ENCODE measurements at regions not wholly inside any gene's neighbourhood (a gene's known extent, or its start where the extent isn't known, plus 50 kb on each side); places are given as distances from the start of the nearest gene placed in this dataset.
A peak's percentile ranks its signal among the peaks of the same experiment; 100 is the strongest.

DNA sequence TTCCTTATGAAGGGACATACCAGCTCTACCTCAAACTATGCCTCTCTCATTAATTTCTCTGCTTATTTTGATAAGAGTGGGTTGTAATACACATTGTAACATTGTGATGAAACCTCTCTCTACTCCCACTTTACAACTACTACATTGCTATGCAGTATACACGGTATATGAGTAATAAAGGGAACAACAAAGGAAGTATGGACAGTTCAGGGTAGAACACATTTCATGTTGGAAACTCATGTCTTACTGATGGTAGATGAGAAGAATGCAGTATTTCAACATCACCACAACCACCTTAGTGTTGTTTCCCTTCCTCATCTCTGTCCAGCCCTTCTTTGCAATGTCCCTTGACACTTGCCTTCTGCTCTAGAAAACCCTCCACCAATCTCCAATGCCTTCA is 515.9 kb upstream of the CELF4 start:
- no peak for DNase-seq (ENCODE audit: low spot score)

DNA sequence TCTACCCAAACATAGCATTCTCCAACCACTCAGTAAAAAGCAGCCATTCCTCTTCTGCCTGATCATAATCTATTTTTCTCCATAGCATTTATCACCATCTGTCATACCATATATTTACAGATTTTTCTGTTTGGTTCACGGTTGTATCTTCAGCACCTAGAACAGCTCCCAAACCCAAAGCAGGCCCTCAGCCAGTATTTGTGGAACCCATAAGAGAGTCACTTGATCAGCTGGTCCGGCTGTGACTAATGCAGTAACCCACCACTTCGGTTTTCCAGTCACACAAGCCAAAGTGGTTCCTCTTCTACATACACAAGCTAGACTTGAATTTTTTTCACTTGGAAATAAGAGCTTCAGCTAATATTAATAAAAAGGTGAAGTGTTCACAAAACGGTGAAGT is 511.6 kb upstream of the CELF4 start:
- DNase-seq (ENCODE audit: low spot score) = no peak

DNA sequence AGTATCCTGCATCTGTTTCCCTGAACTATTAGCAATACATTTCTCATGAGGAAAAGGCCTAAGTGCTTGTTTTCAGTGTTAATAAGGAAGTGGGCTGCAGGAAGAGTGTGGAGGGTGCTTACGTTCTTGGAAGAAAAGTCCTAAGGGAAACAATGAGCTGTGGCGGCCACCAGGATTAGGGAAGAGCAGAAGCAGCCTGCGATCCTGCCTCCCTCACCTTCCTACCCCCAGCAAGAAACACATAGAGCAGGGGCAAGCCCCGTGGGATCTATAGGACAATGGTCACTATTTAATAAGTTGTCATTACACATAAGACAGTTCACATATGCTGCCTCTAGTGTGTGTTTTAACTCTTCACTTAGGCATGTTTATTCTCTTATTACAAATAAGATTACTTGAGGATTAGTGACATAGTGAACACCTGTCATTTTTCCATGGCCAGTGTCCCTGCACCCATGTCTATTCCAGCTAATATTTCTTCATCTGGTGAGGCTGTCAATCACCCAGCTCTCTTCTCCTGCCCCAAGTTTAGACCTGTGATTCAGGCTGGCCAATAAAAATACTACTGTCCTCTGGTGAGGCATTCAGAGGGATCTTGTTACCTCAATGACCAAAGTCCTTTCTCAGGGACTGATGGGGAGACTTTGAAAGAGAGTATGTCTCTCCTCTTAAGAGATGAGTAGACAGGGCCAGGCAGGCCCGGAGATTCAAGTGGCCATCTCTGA is 510.9 kb upstream of the CELF4 start:
- DNase-seq (ENCODE audit: low spot score) = no peak

DNA sequence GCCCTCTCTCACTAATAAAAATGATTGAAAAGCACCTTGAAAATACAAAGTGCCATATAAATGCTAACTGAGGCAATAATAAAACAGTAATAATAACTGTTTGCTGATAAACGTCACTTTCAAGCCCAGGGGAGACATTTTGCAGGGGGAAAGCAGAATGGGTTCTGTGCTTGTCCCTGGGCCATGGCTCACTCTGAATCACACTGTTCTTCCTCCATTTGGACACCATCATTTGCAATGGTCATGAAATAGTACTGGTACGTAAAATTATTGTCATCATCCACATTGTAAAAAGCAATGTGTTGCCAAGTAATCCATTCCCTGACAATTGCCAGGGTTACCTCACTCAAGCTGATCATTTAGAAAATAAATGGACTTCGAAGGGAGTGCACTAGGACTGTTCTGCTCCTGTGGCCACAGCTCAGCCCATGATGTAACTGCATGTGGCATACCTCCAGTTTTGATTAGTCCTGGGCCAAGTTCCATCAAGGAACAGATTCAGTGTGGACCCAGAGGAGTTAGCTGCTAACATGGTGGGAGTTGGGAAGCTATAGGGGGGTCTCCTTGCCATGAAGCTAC is 508.8 kb upstream of the CELF4 start:
- DNase-seq (ENCODE audit: low spot score) = no peak

- DNase-seq (ENCODE audit: low spot score) = no peak
Observed at GRCh38 chr18:38067821-38068220, 502.2 kb upstream of the CELF4 start.

GRCh38 chr18:38067086-38067485 is 501.5 kb upstream of the CELF4 start:
- no peak for DNase-seq (ENCODE audit: low spot score)

- DNase-seq (ENCODE audit: low spot score) = no peak
Observed at GRCh38 chr18:38052879-38053590, 487.4 kb upstream of the CELF4 start.

DNA sequence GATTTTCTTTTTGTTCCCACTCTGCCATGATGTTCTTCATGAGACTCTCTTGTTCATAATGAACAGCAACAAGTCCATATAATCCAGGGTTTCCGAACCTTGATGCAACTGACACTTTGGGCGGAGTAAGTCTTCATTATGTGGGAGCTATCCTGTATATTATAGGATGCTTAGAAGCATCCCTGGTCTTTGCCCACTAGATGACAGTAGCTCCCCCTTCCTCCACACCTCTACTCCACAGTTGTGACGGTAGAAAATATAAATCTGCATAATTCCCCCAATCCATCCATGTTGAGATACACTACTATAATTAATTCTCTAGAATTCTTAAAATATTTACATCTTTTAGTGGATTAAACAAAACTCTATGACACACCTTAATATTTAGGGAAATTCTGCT is 482.2 kb upstream of the CELF4 start:
- DNase-seq (ENCODE audit: low spot score) = no peak

DNA sequence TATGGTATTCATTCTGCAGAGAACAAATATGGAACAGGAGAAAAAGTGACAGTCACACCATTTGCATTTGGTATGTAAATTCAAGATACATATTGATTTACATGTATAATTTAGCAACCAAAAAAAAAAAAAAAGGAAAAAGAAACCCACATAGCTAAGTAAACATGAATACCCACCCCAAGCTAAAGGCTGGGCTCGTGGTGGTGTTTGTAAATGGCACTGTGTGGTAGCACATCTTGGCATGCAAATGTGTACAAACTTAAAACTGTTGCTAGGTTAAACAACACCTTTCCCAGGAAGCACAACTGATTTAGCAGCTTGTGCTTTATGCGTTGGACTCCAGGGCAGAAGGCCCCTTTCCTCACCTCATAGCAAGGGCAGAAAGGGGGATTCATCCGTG is 481.1 kb upstream of the CELF4 start:
- DNase-seq (ENCODE audit: low spot score) = no peak

GRCh38 chr18:38045845-38046244 is 480.2 kb upstream of the CELF4 start:
- no peak for DNase-seq (ENCODE audit: low spot score)

DNA sequence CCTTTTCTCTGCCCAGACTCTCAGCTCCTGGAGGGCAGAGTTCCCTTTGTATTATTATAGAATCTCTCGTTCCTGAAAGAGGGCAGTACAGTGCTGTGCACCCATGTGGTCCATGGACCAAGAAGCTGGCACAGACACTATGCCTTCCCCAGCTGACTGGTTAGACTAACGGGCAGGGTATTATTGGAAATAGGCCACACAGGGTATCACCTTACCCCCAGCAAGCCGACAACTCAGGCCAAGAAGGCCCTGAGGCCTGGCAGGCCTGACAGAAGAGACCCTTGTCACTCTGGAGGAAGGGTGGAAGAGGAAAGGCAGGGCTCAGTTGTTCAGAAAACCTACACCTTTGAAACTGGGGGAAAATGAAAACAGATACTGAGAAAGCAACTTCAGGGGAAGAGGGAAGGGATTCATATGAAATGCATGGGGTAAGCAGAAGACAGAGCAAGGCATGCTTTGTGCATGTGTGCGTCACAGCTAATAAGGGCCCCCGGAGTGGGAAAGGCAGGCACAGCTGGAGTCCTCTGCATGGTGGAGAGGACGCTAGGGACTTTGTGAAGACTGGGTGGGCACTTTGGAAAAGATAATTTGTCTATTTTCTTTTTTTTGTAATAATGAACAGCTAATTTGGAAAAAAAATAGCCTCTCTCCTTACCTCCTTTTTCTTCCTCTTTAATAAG is 476.8 kb upstream of the CELF4 start:
- DNase-seq (ENCODE audit: low spot score) = no peak

DNA sequence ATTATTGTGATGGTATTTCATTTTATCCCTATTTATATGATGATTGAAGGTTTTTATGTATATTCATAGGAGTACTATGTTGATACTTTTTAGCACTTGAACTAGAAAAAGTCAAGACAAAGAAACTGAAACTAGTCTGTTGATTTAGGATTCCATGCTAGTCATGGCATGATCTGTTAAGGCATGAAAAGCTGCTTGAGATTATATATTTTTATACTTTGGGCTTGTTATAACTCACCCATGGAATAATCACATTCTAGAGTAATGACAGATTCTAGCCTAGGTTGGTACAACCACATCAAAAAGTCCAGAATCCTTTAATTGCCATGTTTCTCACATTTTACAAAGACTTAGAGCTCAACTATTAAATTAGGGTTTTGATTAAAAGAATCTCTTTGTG is 472.6 kb upstream of the CELF4 start:
- no peak for DNase-seq (ENCODE audit: low spot score)

DNA sequence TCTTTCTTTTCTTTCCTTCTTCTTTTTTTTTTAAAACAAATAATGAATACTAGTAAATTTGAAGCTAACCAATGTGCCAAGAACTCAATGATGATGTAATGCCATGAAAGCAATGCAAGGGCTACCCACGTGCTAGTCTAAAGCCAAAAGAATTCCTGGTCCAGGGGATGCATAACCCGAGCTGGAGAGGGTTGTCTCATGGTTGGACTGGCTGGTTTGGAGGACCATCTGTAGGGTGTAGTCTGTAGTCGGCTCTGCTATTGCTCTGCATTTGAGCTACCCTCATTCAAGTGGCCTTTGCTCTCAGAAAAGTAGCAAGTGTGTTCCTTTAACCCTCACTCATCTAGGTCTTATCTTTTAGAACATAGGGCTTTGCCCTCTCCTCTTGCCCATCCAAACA is 469.6 kb upstream of the CELF4 start:
- DNase-seq (ENCODE audit: low spot score) = no peak

- peak; percentile 73 for DNase-seq (ENCODE audit: low spot score)
Observed at GRCh38 chr18:38033282-38033681, 467.7 kb upstream of the CELF4 start.

DNA sequence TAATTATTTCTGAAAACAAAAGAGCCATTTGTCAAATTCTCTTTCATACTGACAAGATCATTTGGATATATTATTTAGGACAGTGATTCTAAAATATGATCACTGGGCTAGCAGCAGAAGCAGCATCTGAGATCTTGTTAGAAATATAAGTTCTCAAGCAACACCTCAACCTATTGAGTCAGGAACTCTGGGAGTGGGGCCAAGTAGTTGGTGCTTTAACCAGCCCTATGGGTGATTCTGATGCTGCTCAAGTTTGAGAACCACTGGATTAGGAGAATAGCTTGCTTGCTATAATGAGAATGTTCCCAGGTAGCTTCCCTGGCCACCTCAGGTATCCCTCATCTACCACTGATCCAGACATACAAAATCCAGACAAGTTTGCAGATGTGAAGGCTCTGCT is 466.9 kb upstream of the CELF4 start:
- no peak for DNase-seq (ENCODE audit: low spot score)

DNA sequence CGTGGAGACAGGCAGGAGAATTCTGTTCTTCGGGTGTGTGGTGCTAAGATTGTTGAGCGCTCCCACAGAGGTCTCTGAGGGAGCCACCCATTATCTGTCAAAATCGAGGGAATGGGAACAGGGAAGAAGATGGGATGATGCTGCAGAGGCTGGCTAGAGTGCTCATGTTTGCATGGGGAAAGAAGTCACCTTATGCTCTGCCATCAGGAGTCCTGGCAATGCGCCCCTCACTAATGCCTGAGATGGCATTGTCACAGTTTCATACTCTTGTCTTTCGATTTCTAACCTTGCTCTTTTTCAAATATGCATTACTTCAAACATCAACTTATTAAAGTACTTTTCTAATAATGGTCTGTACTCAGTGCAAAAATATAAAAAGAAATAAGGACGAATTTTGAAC is 463.3 kb upstream of the CELF4 start:
- DNase-seq (ENCODE audit: low spot score) = no peak

DNA sequence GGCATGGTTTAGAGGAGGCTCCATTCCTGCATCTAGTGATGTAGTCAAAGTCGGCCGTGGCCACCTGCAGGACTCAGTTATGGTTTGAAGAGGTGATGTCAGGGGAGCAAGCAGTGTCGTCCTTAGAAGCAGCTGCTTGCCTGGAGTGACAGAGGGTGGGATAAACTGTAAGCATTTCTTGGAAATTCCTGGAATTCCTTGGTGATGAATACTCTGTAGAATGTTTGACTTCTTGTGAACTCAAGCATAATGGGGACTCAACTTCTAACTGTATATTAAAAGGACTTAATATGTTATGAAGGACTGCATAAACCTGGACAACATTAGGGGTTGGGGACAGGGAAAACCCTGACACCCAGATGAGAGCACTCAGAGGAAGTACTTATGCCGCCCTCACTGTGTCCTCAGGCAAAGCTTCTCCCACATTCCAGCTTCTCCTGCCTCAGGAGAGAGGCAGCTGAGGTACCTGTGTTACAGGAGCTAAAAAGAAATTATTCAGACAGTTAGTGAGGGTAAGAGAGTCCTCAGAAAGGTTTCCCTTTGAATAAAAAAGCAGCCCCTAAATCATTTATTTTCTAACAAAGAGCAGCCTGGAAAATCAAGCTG is 459.9 kb upstream of the CELF4 start:
- no peak for DNase-seq (ENCODE audit: low spot score)

GRCh38 chr18:38023871-38024270 is 458.3 kb upstream of the CELF4 start:
- no peak for DNase-seq (ENCODE audit: low spot score)

GRCh38 chr18:38022234-38022633 is 456.6 kb upstream of the CELF4 start:
- DNase-seq (ENCODE audit: low spot score) = no peak

- no peak for DNase-seq (ENCODE audit: low spot score)
Observed at GRCh38 chr18:38019292-38019691, 453.7 kb upstream of the CELF4 start.

DNA sequence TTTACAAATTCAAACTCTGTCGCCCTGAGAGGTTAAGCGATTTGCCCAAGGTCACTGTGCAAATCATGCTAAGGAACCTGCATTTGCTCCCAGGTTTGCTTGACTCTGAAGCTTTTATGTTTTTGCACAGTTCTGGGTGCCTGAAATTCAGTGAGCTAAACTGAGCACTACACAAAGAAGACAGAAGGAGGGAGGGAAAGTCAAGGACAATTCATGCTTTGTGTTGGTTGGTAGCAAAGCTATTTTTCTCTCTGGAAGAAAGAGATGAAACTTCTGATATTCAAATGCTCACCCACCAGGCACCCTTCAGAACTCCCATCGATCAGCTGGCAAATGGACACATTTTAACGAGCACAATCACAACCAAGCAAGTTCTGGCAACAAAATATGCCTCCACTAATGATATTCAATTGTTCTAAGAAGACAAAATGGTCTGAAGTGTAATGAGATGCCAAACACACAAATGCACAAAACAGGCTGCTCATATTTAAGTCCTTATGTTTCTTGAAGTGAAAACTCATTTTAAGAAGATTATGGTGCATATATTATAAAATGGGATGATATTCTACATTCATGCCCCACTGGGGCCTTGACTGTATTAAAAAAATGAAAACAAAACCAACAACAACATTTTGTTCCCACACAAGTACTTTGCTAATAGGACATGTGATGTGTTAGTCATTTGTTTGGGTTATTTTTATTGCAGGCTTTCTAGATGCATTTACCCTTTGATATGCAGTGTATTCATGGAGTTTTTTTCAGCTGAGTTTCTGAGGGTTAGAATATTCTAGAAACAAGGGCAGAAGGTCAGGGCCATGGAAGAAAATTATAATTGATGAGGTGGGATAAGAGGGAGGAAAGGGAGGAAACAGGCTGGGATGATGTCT is 445.6 kb upstream of the CELF4 start:
- DNase-seq (ENCODE audit: low spot score) = no peak

DNA sequence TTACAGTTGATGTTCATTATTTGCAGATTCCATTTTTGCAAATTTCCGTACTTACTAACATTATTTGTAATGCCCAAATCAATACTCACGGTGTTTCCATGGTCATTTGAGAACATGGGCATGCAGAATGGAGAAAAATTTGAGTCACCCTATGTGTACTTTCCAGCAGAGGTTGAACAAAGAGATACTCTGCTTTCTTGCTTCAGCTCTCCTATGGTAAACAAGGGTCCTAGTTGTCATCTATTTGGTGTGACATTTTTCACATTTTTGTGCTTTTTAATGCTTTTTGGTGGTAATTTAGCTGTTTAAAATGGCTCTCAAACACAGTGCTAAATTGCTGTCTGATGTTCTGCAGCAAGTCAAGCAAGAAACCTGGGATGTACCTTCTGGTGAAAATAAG is 444.4 kb upstream of the CELF4 start:
- no peak for DNase-seq (ENCODE audit: low spot score)

All from kidney capillary endothelial cell (primary cell).